Large intestine (tissue), 3 donors: ENCODE measurements at regions not wholly inside any gene's neighbourhood (a gene's known extent, or its start where the extent isn't known, plus 50 kb on each side); places are given as distances from the start of the nearest gene placed in this dataset.

ENCODE experiments used
- DNase-seq, 2 donors: peaks; one replicate each; pipeline versions ENCODE4 v3.0.0 to v3.0.0-alpha.2; 2013
- H3K27ac ChIP-seq: one replicate; pipeline ENCODE4 v1.5.1; 2013; ENCODE audit warnings: low read length
- H3K27me3 ChIP-seq: 2 replicates; pipeline ENCODE4 v1.6.1; 2013; ENCODE audit warnings: low read length; ENCODE audit not compliant: control insufficient read depth, insufficient read depth
- H3K36me3 ChIP-seq: 2 replicates; pipeline ENCODE4 v1.6.1; 2013; ENCODE audit warnings: low read length; ENCODE audit not compliant: control insufficient read depth, insufficient read depth
- H3K4me1 ChIP-seq: one replicate; pipeline ENCODE4 v1.6.1; 2013; ENCODE audit warnings: low read length; ENCODE audit not compliant: control insufficient read depth, insufficient read depth
- H3K4me3 ChIP-seq: one replicate; pipeline ENCODE4 v1.5.1; 2013; ENCODE audit warnings: low read length
- H3K9me3 ChIP-seq: one replicate; pipeline ENCODE4 v1.6.1; 2013; ENCODE audit warnings: mild to moderate bottlenecking, low read depth, low read length, moderate library complexity; ENCODE audit not compliant: control insufficient read depth
- WGBS: methylation state at CpG from one replicate; pipeline ENCODE4 v1.1.5; 2013; ENCODE audit warnings: low lambda C conversion rate; ENCODE audit not compliant: insufficient coverage; 5-methylcytosine and 5-hydroxymethylcytosine counted together

GRCh38 chr10:29142516-29143314 is 146.2 kb upstream of the LYZL1 start:
- Histone ChIP-seq H3K27me3 (no peaks in the 10 kb centered on the region), H3K9me3 (no peaks in the 10 kb centered on the region), H3K4me3 (peak overlapping the region; percentile 5), H3K36me3 (no peaks in the 10 kb centered on the region), H3K27ac (no peak overlapping the region), H3K4me1 (no peaks in the 10 kb centered on the region)
- no peak for DNase-seq
- WGBS, result no CpG with 5 or more reads among the region's 29 CpGs

GRCh38 chr10:29144126-29144525 is 144.7 kb upstream of the LYZL1 start:
- Histone ChIP-seq H3K9me3 (no peaks in the 10 kb centered on the region), H3K36me3 (no peaks in the 10 kb centered on the region), H3K27ac (no peak overlapping the region), H3K4me3 (no peak overlapping the region), H3K27me3 (no peaks in the 10 kb centered on the region), H3K4me1 (no peaks in the 10 kb centered on the region)
- no peak for DNase-seq
- 92% methylated on average over 1 of the region's 2 CpGs for WGBS

GRCh38 chr10:29146311-29147100 is 142.4 kb upstream of the LYZL1 start:
- H3K9me3 ChIP-seq, result no peaks in the 10 kb centered on the region
- H3K4me3 ChIP-seq, result no peak overlapping the region
- no peak overlapping the region for H3K27ac ChIP-seq
- no peaks in the 10 kb centered on the region for H3K36me3 ChIP-seq
- no peak for DNase-seq
- WGBS, result 100% methylated on average over 1 of the region's 3 CpGs
- H3K27me3 ChIP-seq, result no peaks in the 10 kb centered on the region
- H3K4me1 ChIP-seq, result no peaks in the 10 kb centered on the region

GRCh38 chr10:29150010-29150409 is 138.9 kb upstream of the LYZL1 start:
- Histone ChIP-seq H3K36me3 (no peaks in the 10 kb centered on the region), H3K4me1 (no peaks in the 10 kb centered on the region), H3K27ac (no peak overlapping the region), H3K27me3 (no peaks in the 10 kb centered on the region), H3K4me3 (no peak overlapping the region), H3K9me3 (no peaks in the 10 kb centered on the region)
- no peak for DNase-seq
- no CpG with 5 or more reads among the region's 5 CpGs for WGBS

- no CpG with 5 or more reads among the region's 1 CpG for WGBS
- no peaks in the 10 kb centered on the region for H3K9me3 ChIP-seq
- no peaks in the 10 kb centered on the region for H3K27me3 ChIP-seq
- H3K4me3 ChIP-seq, result no peak overlapping the region
- no peaks in the 10 kb centered on the region for H3K36me3 ChIP-seq
- no peak overlapping the region for H3K27ac ChIP-seq
- no peaks in the 10 kb centered on the region for H3K4me1 ChIP-seq
- DNase-seq, result no peak
Observed at GRCh38 chr10:29151005-29151404, 137.9 kb upstream of the LYZL1 start.

- DNase-seq, result peak in 1 of 2 donors; percentile 18
Observed at GRCh38 chr10:29157321-29157720, 131.5 kb upstream of the LYZL1 start.

GRCh38 chr10:29158066-29158465 is 130.8 kb upstream of the LYZL1 start:
- Histone ChIP-seq H3K27ac (no peak overlapping the region), H3K36me3 (no peaks in the 10 kb centered on the region), H3K27me3 (peaks cover 2% of the 10 kb centered on the region), H3K9me3 (no peaks in the 10 kb centered on the region), H3K4me1 (no peaks in the 10 kb centered on the region), H3K4me3 (no peak overlapping the region)
- no peak for DNase-seq
- WGBS, result no CpG with 5 or more reads among the region's 4 CpGs

More at GRCh38 chr10:29157321-29157720, 131.5 kb upstream of the LYZL1 start:
- H3K4me1 ChIP-seq, result no peaks in the 10 kb centered on the region
- H3K4me3 ChIP-seq, result no peak overlapping the region
- no peak overlapping the region for H3K27ac ChIP-seq
- H3K36me3 ChIP-seq, result no peaks in the 10 kb centered on the region
- peaks cover 2% of the 10 kb centered on the region for H3K27me3 ChIP-seq
- no CpG with 5 or more reads among the region's 2 CpGs for WGBS
- H3K9me3 ChIP-seq, result no peaks in the 10 kb centered on the region

GRCh38 chr10:29160150-29160617 is 128.7 kb upstream of the LYZL1 start:
- Histone ChIP-seq H3K9me3 (no peaks in the 10 kb centered on the region), H3K4me3 (no peak overlapping the region), H3K27me3 (peaks cover 2% of the 10 kb centered on the region), H3K4me1 (no peaks in the 10 kb centered on the region), H3K36me3 (no peaks in the 10 kb centered on the region), H3K27ac (no peak overlapping the region)
- WGBS, result 80% methylated on average over 1 of the region's 7 CpGs
- DNase-seq, result no peak

- no peak overlapping the region for H3K4me3 ChIP-seq
- peaks cover 2% of the 10 kb centered on the region for H3K27me3 ChIP-seq
- no peaks in the 10 kb centered on the region for H3K36me3 ChIP-seq
- H3K9me3 ChIP-seq, result peaks cover 3% of the 10 kb centered on the region
- no peak for DNase-seq
- H3K27ac ChIP-seq, result no peak overlapping the region
- no peaks in the 10 kb centered on the region for H3K4me1 ChIP-seq
- WGBS, result no CpG with 5 or more reads among the region's 2 CpGs
Observed at GRCh38 chr10:29163746-29164145, 125.1 kb upstream of the LYZL1 start.

GRCh38 chr10:29166713-29167112 is 122.2 kb upstream of the LYZL1 start:
- H3K27me3 ChIP-seq, result no peaks in the 10 kb centered on the region
- H3K36me3 ChIP-seq, result no peaks in the 10 kb centered on the region
- H3K4me1 ChIP-seq, result no peaks in the 10 kb centered on the region
- DNase-seq, result no peak
- peaks cover 3% of the 10 kb centered on the region for H3K9me3 ChIP-seq
- no peak overlapping the region for H3K27ac ChIP-seq
- no peak overlapping the region for H3K4me3 ChIP-seq
- WGBS, result 85% methylated on average over 3 of the region's 4 CpGs
